Stomach (tissue), 8 donors: ENCODE measurements at regions not wholly inside any gene's neighbourhood (a gene's known extent, or its start where the extent isn't known, plus 50 kb on each side); places are given as distances from the start of the nearest gene placed in this dataset.

Experiments used
- DNase-seq, 2 donors: peaks; one replicate each; pipeline versions ENCODE4 v3.0.0 to v3.0.0-alpha.2; 2013 to 2019
- H3K27ac ChIP-seq, 5 donors: fragments of 200-600 bp in 4 of 5; sonication (generic) in 4 of 5; one replicate each; pipeline ENCODE4 v1.5.1; 2013 to 2019; ENCODE audit warnings: mild to moderate bottlenecking in 1 of 5, moderate library complexity in 1 of 5
- H3K27me3 ChIP-seq, 3 donors: fragments of 200-600 bp; sonication (generic); one replicate each; pipeline ENCODE4 v1.5.1; 2017 to 2019; ENCODE audit warnings: mixed run types in 1 of 3
- H3K36me3 ChIP-seq, 4 donors: fragments of 200-600 bp; sonication (generic); 1 replicate in 3 of 4; 2 replicates in 1 of 4; pipeline ENCODE4 v1.5.1; 2016 to 2019
- H3K4me1 ChIP-seq, 4 donors: fragments of 200-600 bp; sonication (generic); one replicate each; pipeline ENCODE4 v1.5.1; 2016 to 2019
- H3K4me3 ChIP-seq, 4 donors: fragments of 200-600 bp; sonication (generic) in 3 of 4; one replicate each; pipeline ENCODE4 v1.5.1; 2016 to 2019; ENCODE audit warnings: mild to moderate bottlenecking in 1 of 4
- H3K9me3 ChIP-seq, 4 donors: fragments of 200-600 bp; sonication (generic); one replicate each; pipeline ENCODE4 v1.5.1; 2016 to 2019
- CTCF ChIP-seq, 7 experiments: fragments of 450-650 bp in 4 of 7; fragments of 200-600 bp in 3 of 7; sonication (generic) in 3 of 7; IDR thresholded peaks; one replicate each; pipeline ENCODE4 v1.5.1; 2016 to 2019; ENCODE audit warnings: antibody characterized with exemption in 7 of 7, control low read depth in 2 of 7, mild to moderate bottlenecking in 1 of 7
- EP300 ChIP-seq: sonication (generic); formaldehyde crosslinking; IDR thresholded peaks from one replicate; pipeline ENCODE4 v1.6.1; 2017; ENCODE audit warnings: antibody characterized with exemption
- POLR2A ChIP-seq, 4 donors: fragments of 450-650 bp; IDR thresholded peaks; one replicate each; pipeline ENCODE4 v1.6.1; 2016; ENCODE audit warnings: antibody characterized with exemption in 4 of 4, control low read depth in 2 of 4, mild to moderate bottlenecking in 1 of 4, moderate library complexity in 1 of 4
- POLR2AphosphoS5 ChIP-seq, 3 donors: sonication (generic); formaldehyde crosslinking; IDR thresholded peaks; one replicate each; pipeline ENCODE4 v1.6.1; 2016; ENCODE audit warnings: antibody characterized with exemption in 3 of 3
- WGBS, 5 donors: extraction: QIAGEN DNeasy Blood & Tissue Kit in 3 of 5; methylation state at CpG; one replicate each; pipeline versions ENCODE4 v1.1.5 to v1.1.7; 2013 to 2018; 5-methylcytosine and 5-hydroxymethylcytosine counted together
- intact Hi-C: fragments of 100-400 bp; cut with DNase I; formaldehyde crosslinking; loops from one replicate; pipeline ENCODE4 v1.15.1; 2023; ENCODE audit warnings: low total_unique reads
- donor health status: healthy with polysubstance abuse.
- donor health status: Bipolar disorder and iron deficiency.
- donor health status: healthy.

- 49 to 59% (median 53%) methylated on average over 6 of the region's 6 CpGs for whole genome bisulfite sequencing, 5 donors
- no peak for TF ChIP-seq CTCF (IDR thresholded peaks at IDR 0.05)
- no peak for TF ChIP-seq POLR2A (IDR thresholded peaks at IDR 0.05)
- no peak for TF ChIP-seq EP300
- no peak for TF ChIP-seq POLR2AphosphoS5 (IDR thresholded peaks at IDR 0.05)
- intact Hi-C loops: no loop called here
- Histone ChIP-seq H3K4me1 (no peaks in the 10 kb centered on the region), H3K36me3 (no peaks in the 10 kb centered on the region), H3K9me3 (no peaks in the 10 kb centered on the region), H3K27ac (no peak overlapping the region), H3K27me3 (no peaks in the 10 kb centered on the region), H3K4me3 (no peak overlapping the region)
- DNase-seq: no peak
Measured at GRCh38 chr21:24955275-24955961, 651.9 kb downstream of the MRPL39 start.

GRCh38 chr21:24948186-24948585 lies 659.1 kb downstream of the MRPL39 start:
- no peak overlapping the region for H3K27ac ChIP-seq
- H3K9me3 ChIP-seq: no peaks in the 10 kb centered on the region
- no peaks in the 10 kb centered on the region for H3K4me1 ChIP-seq
- intact Hi-C loops: no loop called here
- DNase-seq: peak in 1 of 2 donors; percentile 15
- no peaks in the 10 kb centered on the region for H3K27me3 ChIP-seq
- H3K4me3 ChIP-seq: no peak overlapping the region
- TF ChIP-seq POLR2A (IDR thresholded peaks at IDR 0.05): no peak
- no peak for TF ChIP-seq POLR2AphosphoS5 (IDR thresholded peaks at IDR 0.05)
- no peak for TF ChIP-seq EP300
- no peak for TF ChIP-seq CTCF (IDR thresholded peaks at IDR 0.05)
- WGBS, 5 donors: 29 to 49% (median 36%) methylated on average over 4 of the region's 4 CpGs
- H3K36me3 ChIP-seq: no peaks in the 10 kb centered on the region

- intact Hi-C loops: no loop called here
- H3K4me3 ChIP-seq: no peak overlapping the region
- DNase-seq: no peak
- no peaks in the 10 kb centered on the region for H3K27me3 ChIP-seq
- H3K36me3 ChIP-seq: no peaks in the 10 kb centered on the region
- no peak for TF ChIP-seq EP300
- TF ChIP-seq CTCF (IDR thresholded peaks at IDR 0.05): no peak
- TF ChIP-seq POLR2AphosphoS5 (IDR thresholded peaks at IDR 0.05): no peak
- no peak for TF ChIP-seq POLR2A (IDR thresholded peaks at IDR 0.05)
- no peak overlapping the region for H3K27ac ChIP-seq
- H3K9me3 ChIP-seq: no peaks in the 10 kb centered on the region
- peaks cover 0 to 6% (median 2%) of the 10 kb centered on the region in 4 donors for H3K4me1 ChIP-seq
Measured at GRCh38 chr21:24945910-24946309, 661.4 kb downstream of the MRPL39 start.

GRCh38 chr21:24941316-24942185 lies 665.7 kb downstream of the MRPL39 start:
- TF ChIP-seq EP300: no peak
- no peak for TF ChIP-seq POLR2A (IDR thresholded peaks at IDR 0.05)
- no peak for TF ChIP-seq CTCF (IDR thresholded peaks at IDR 0.05)
- peak in 2 of 3 donors; percentile 40 to 59 for TF ChIP-seq POLR2AphosphoS5 (IDR thresholded peaks at IDR 0.05)
- H3K27me3 ChIP-seq: no peaks in the 10 kb centered on the region
- peaks cover 0 to 25% (median 7%) of the 10 kb centered on the region in 4 donors for H3K4me1 ChIP-seq
- H3K9me3 ChIP-seq: no peaks in the 10 kb centered on the region
- H3K4me3 ChIP-seq: no peak overlapping the region
- WGBS, 5 donors: 30 to 51% (median 37%) methylated on average over 4 of the region's 4 CpGs
- intact Hi-C loops: no loop called here
- no peaks in the 10 kb centered on the region for H3K36me3 ChIP-seq
- DNase-seq: peak; percentile 53 to 55
- H3K27ac ChIP-seq: no peak overlapping the region
